Smooth muscle cell (in vitro differentiated cells): ENCODE measurements at regions not wholly inside any gene's neighbourhood (a gene's known extent, or its start where the extent isn't known, plus 50 kb on each side); places are given as distances from the start of the nearest gene placed in this dataset.

ENCODE experiments used
- DNase-seq: peaks from one replicate; lab custom pipeline; 2025; ENCODE audit not compliant: unreplicated experiment; lab: John Stamatoyannopoulos, UW
- H2AFZ ChIP-seq: fragments of 200-600 bp; sonication (generic); 2 replicates; pipeline ENCODE4 v1.6.0; 2016; ENCODE audit warnings: antibody characterized with exemption, low read depth, mild to moderate bottlenecking
- H3F3A ChIP-seq: fragments of 200-600 bp; sonication (generic); 2 replicates; pipeline ENCODE4 v1.6.0; 2017; ENCODE audit warnings: antibody characterized with exemption, low read depth
- H3K27ac ChIP-seq: fragments of 200-600 bp; sonication (generic); 2 replicates; pipeline ENCODE4 v1.5.1; 2016; ENCODE audit warnings: low read depth, mild to moderate bottlenecking
- H3K27me3 ChIP-seq: fragments of 200-600 bp; sonication (generic); 2 replicates; pipeline ENCODE4 v1.6.1; 2016; ENCODE audit warnings: low read depth, mild to moderate bottlenecking
- H3K36me3 ChIP-seq: fragments of 200-600 bp; sonication (generic); 2 replicates; pipeline ENCODE4 v1.5.1; 2016; ENCODE audit warnings: low read depth
- H3K4me1 ChIP-seq: fragments of 200-600 bp; sonication (generic); 2 replicates; pipeline ENCODE4 v1.5.1; 2016; ENCODE audit warnings: low read depth
- H3K4me2 ChIP-seq: fragments of 200-600 bp; sonication (generic); 2 replicates; pipeline ENCODE4 v1.6.0; 2016; ENCODE audit warnings: mild to moderate bottlenecking
- H3K4me3 ChIP-seq: fragments of 200-600 bp; sonication (generic); 2 replicates; pipeline ENCODE4 v1.5.1; 2016; ENCODE audit warnings: mild to moderate bottlenecking
- H3K79me2 ChIP-seq: fragments of 200-600 bp; sonication (generic); 2 replicates; pipeline ENCODE4 v1.6.0; 2016; ENCODE audit warnings: low read depth, mild to moderate bottlenecking
- H3K9ac ChIP-seq: fragments of 200-600 bp; sonication (generic); 2 replicates; pipeline ENCODE4 v1.6.0; 2016; ENCODE audit warnings: low read depth
- H3K9me3 ChIP-seq: fragments of 200-600 bp; sonication (generic); replicated peaks from 2 replicates; pipeline ENCODE4 v1.5.1; 2016; ENCODE audit warnings: low read depth
- H4K20me1 ChIP-seq: fragments of 200-600 bp; sonication (generic); 2 replicates; pipeline ENCODE4 v1.6.0; 2016; ENCODE audit warnings: low read depth
- CTCF ChIP-seq: fragments of 200-600 bp; sonication (generic); IDR thresholded peaks from 2 replicates; pipeline ENCODE4 v1.5.1; 2017; ENCODE audit warnings: borderline replicate concordance, mild to moderate bottlenecking, antibody characterized with exemption; ENCODE audit not compliant: insufficient read depth, poor library complexity, severe bottlenecking
- WGBS: methylation state at CpG from one replicate; pipeline ENCODE4 v1.1.7; 2016; ENCODE audit warnings: low lambda C conversion rate; 5-methylcytosine and 5-hydroxymethylcytosine counted together

- H3K27me3 ChIP-seq = no peaks in the 10 kb centered on the region
- no peak overlapping the region for H3K4me2 ChIP-seq
- peaks cover 52% of the 10 kb centered on the region for H3K4me1 ChIP-seq
- WGBS = 91% methylated on average over 4 of the region's 4 CpGs
- DNase-seq = no peak
- no peaks in the 10 kb centered on the region for H4K20me1 ChIP-seq
- H3K27ac ChIP-seq = no peak overlapping the region
- no peak overlapping the region for H3K9ac ChIP-seq
- no peaks in the 10 kb centered on the region for H3F3A ChIP-seq
- H3K9me3 ChIP-seq = no peaks in the 10 kb centered on the region
- H3K4me3 ChIP-seq = no peak overlapping the region
- no peaks in the 10 kb centered on the region for H3K36me3 ChIP-seq
- H3K79me2 ChIP-seq = no peaks in the 10 kb centered on the region
- TF ChIP-seq CTCF = no peak
- H2AFZ ChIP-seq = no peak overlapping the region
Measured at GRCh38 chr1:56438901-56439551, 140.3 kb downstream of the PLPP3 start.

- no peak overlapping the region for H3K4me3 ChIP-seq
- 11% methylated on average over 1 of the region's 1 CpG for WGBS
- no peaks in the 10 kb centered on the region for H3K79me2 ChIP-seq
- no peak overlapping the region for H2AFZ ChIP-seq
- H3K9me3 ChIP-seq = no peaks in the 10 kb centered on the region
- no peak for TF ChIP-seq CTCF
- no peak overlapping the region for H3K4me2 ChIP-seq
- DNase-seq = no peak
- H3K27ac ChIP-seq = no peak overlapping the region
- no peak overlapping the region for H3K9ac ChIP-seq
- no peaks in the 10 kb centered on the region for H4K20me1 ChIP-seq
- no peaks in the 10 kb centered on the region for H3K27me3 ChIP-seq
- H3K4me1 ChIP-seq = peaks cover 52% of the 10 kb centered on the region
- H3F3A ChIP-seq = no peaks in the 10 kb centered on the region
- H3K36me3 ChIP-seq = no peaks in the 10 kb centered on the region
Measured at GRCh38 chr1:56437959-56438358, 141.4 kb downstream of the PLPP3 start.

- peaks cover 61% of the 10 kb centered on the region for H3K4me1 ChIP-seq
- no peak overlapping the region for H2AFZ ChIP-seq
- no peaks in the 10 kb centered on the region for H3K79me2 ChIP-seq
- H3K36me3 ChIP-seq = no peaks in the 10 kb centered on the region
- no peak for DNase-seq
- H3K4me2 ChIP-seq = no peak overlapping the region
- WGBS = 17% methylated on average over 8 of the region's 8 CpGs
- no peaks in the 10 kb centered on the region for H4K20me1 ChIP-seq
- no peaks in the 10 kb centered on the region for H3K27me3 ChIP-seq
- no peaks in the 10 kb centered on the region for H3K9me3 ChIP-seq
- no peak for TF ChIP-seq CTCF
- H3K9ac ChIP-seq = no peak overlapping the region
- H3K4me3 ChIP-seq = no peak overlapping the region
- no peak overlapping the region for H3K27ac ChIP-seq
- no peaks in the 10 kb centered on the region for H3F3A ChIP-seq
Measured at GRCh38 chr1:56436912-56437417, 142.4 kb downstream of the PLPP3 start.

GRCh38 chr1:56436296-56436695 lies 143.1 kb downstream of the PLPP3 start:
- DNase-seq = no peak
- no peaks in the 10 kb centered on the region for H3K36me3 ChIP-seq

More at GRCh38 chr1:56436296-56436695, 143.1 kb downstream of the PLPP3 start:
- Histone ChIP-seq H3K4me1 (peaks cover 61% of the 10 kb centered on the region), H3K79me2 (no peaks in the 10 kb centered on the region), H3K27me3 (no peaks in the 10 kb centered on the region), H3K27ac (no peak overlapping the region), H4K20me1 (no peaks in the 10 kb centered on the region), H3K4me2 (no peak overlapping the region), H3K9me3 (no peaks in the 10 kb centered on the region), H3K9ac (no peak overlapping the region), H3K4me3 (no peak overlapping the region), H2AFZ (no peak overlapping the region), H3F3A (no peaks in the 10 kb centered on the region)
- TF ChIP-seq CTCF = no peak
- WGBS = 77% methylated on average over 4 of the region's 4 CpGs
